ENCODE measurements at regions not wholly inside any gene's neighbourhood (a gene's known extent, or its start where the extent isn't known, plus 50 kb on each side); places are given as distances from the start of the nearest gene placed in this dataset.

- TF ChIP-seq POLR2A (IDR thresholded peaks at IDR 0.05), result no peak
- TF ChIP-seq, protein P1, sequence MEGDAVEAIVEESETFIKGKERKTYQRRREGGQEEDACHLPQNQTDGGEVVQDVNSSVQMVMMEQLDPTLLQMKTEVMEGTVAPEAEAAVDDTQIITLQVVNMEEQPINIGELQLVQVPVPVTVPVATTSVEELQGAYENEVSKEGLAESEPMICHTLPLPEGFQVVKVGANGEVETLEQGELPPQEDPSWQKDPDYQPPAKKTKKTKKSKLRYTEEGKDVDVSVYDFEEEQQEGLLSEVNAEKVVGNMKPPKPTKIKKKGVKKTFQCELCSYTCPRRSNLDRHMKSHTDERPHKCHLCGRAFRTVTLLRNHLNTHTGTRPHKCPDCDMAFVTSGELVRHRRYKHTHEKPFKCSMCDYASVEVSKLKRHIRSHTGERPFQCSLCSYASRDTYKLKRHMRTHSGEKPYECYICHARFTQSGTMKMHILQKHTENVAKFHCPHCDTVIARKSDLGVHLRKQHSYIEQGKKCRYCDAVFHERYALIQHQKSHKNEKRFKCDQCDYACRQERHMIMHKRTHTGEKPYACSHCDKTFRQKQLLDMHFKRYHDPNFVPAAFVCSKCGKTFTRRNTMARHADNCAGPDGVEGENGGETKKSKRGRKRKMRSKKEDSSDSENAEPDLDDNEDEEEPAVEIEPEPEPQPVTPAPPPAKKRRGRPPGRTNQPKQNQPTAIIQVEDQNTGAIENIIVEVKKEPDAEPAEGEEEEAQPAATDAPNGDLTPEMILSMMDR (IDR thresholded peaks at IDR 0.05), result no peak
Measured at GRCh38 chr6:90646940-90647339, 60.1 kb upstream of the MAP3K7 start.
